ENCODE measurements at regions not wholly inside any gene's neighbourhood (a gene's known extent, or its start where the extent isn't known, plus 50 kb on each side); places are given as distances from the start of the nearest gene placed in this dataset.

DNA sequence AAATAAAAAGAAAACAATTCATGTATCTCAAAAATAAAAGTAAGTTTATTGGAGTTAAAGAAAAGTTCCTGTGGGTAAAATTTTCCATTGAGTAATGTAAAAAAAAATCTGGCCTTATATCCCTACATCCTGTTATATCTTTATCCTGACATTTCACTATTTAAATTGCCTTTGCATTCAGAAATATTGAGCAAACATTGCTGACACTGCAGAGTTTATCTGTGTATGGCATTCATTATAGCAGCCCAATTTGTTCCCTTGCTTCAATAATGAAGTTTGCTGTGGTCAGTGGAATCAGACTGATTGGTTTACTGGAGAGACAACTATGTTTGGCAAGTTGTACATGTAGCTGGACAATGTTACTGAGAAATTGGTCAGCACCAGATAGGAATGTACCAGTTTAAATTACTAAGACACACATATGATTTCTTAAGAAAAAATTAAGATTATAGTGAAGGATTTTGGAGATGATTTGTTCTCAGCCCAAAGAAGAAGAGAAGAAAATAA lies 271.7 kb downstream of the ANKRD7 start:
- Histone ChIP-seq H3K79me2 (replicated peaks; ENCODE audit: insufficient read depth, low read length) (no peaks in the 10 kb centered on the region), H3K9me2 (ENCODE audit: insufficient read depth, low read length) (no peaks in the 10 kb centered on the region), H3K27ac (ENCODE audit: low read length) (no peak overlapping the region), H3K9ac (ENCODE audit: low read length) (no peak overlapping the region), H3K9me3 (ENCODE audit: low read length) (no peaks in the 10 kb centered on the region), H3K36me3 (ENCODE audit: insufficient read depth, low read length) (no peaks in the 10 kb centered on the region), H4K20me1 (ENCODE audit: insufficient read depth) (no peaks in the 10 kb centered on the region), H2AFZ (ENCODE audit: low read depth, low read length) (no peak overlapping the region), H3K4me2 (ENCODE audit: low read length) (no peak overlapping the region), H3K27me3 (ENCODE audit: insufficient read depth, low read depth, low read length) (no peaks in the 10 kb centered on the region), H3F3A (ENCODE audit: insufficient read depth, low read length, poor library complexity, severe bottlenecking) (no peaks in the 10 kb centered on the region), H3K4me3 (ENCODE audit: low read length) (no peak overlapping the region)
- TF ChIP-seq, protein P1, sequence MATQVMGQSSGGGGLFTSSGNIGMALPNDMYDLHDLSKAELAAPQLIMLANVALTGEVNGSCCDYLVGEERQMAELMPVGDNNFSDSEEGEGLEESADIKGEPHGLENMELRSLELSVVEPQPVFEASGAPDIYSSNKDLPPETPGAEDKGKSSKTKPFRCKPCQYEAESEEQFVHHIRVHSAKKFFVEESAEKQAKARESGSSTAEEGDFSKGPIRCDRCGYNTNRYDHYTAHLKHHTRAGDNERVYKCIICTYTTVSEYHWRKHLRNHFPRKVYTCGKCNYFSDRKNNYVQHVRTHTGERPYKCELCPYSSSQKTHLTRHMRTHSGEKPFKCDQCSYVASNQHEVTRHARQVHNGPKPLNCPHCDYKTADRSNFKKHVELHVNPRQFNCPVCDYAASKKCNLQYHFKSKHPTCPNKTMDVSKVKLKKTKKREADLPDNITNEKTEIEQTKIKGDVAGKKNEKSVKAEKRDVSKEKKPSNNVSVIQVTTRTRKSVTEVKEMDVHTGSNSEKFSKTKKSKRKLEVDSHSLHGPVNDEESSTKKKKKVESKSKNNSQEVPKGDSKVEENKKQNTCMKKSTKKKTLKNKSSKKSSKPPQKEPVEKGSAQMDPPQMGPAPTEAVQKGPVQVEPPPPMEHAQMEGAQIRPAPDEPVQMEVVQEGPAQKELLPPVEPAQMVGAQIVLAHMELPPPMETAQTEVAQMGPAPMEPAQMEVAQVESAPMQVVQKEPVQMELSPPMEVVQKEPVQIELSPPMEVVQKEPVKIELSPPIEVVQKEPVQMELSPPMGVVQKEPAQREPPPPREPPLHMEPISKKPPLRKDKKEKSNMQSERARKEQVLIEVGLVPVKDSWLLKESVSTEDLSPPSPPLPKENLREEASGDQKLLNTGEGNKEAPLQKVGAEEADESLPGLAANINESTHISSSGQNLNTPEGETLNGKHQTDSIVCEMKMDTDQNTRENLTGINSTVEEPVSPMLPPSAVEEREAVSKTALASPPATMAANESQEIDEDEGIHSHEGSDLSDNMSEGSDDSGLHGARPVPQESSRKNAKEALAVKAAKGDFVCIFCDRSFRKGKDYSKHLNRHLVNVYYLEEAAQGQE (IDR thresholded peaks at IDR 0.05; ENCODE audit: borderline replicate concordance) = no peak
- TF ChIP-seq EZH2 (IDR thresholded peaks at IDR 0.05; ENCODE audit: borderline replicate concordance, insufficient read depth, low read length, poor library complexity, severe bottlenecking) = no peak
- TF ChIP-seq RAD21 (conservative IDR thresholded peaks at IDR 0.05) = no peak
- TF ChIP-seq TAF1 (IDR thresholded peaks at IDR 0.05; ENCODE audit: low read depth) = no peak
- no peak for TF ChIP-seq EP300 (conservative IDR thresholded peaks at IDR 0.05; ENCODE audit: poor library complexity, severe bottlenecking)
- TF ChIP-seq CTCF (IDR thresholded peaks at IDR 0.05; ENCODE audit: poor library complexity, severe bottlenecking) = no peak
- TF ChIP-seq SMC3 (conservative IDR thresholded peaks at IDR 0.05; ENCODE audit: poor library complexity) = no peak
- no peak for TF ChIP-seq POLR2AphosphoS5 (IDR thresholded peaks at IDR 0.05)
- TF ChIP-seq MXI1 (conservative IDR thresholded peaks at IDR 0.05; ENCODE audit: poor library complexity, severe bottlenecking) = no peak

DNA sequence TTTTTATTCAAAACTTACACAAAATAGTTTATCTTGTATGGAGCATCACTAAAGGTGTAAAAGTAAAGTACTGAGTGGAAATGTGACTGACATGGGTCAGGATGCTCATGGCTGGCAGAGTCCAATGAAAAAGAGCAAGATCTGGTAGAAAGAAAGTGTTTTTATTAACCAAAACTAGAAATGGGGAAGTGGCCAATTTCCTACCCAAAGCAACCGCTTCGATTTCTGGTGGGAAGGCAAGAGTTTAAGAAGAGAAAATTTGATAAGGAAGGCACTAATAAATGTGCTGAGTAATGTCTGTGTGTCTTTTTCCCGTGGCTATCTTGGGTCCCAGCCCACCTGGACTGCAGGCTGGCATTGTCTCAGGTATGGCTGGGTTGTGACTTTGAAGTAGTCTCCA lies 277.7 kb downstream of the ANKRD7 start:
- Histone ChIP-seq H3K9me3 (ENCODE audit: low read length) (no peaks in the 10 kb centered on the region), H3K36me3 (ENCODE audit: insufficient read depth, low read length) (no peaks in the 10 kb centered on the region), H2AFZ (ENCODE audit: low read depth, low read length) (no peak overlapping the region), H3K4me2 (ENCODE audit: low read length) (no peak overlapping the region), H3K9me2 (ENCODE audit: insufficient read depth, low read length) (no peaks in the 10 kb centered on the region), H3K27me3 (ENCODE audit: insufficient read depth, low read depth, low read length) (no peaks in the 10 kb centered on the region), H3F3A (ENCODE audit: insufficient read depth, low read length, poor library complexity, severe bottlenecking) (no peaks in the 10 kb centered on the region), H3K27ac (ENCODE audit: low read length) (no peak overlapping the region), H3K4me3 (ENCODE audit: low read length) (no peak overlapping the region), H3K79me2 (replicated peaks; ENCODE audit: insufficient read depth, low read length) (no peaks in the 10 kb centered on the region), H4K20me1 (ENCODE audit: insufficient read depth) (no peaks in the 10 kb centered on the region), H3K9ac (ENCODE audit: low read length) (no peak overlapping the region)
- TF ChIP-seq MXI1 (conservative IDR thresholded peaks at IDR 0.05; ENCODE audit: poor library complexity, severe bottlenecking) (no peak), EP300 (conservative IDR thresholded peaks at IDR 0.05; ENCODE audit: poor library complexity, severe bottlenecking) (no peak), CTCF (IDR thresholded peaks at IDR 0.05; ENCODE audit: poor library complexity, severe bottlenecking) (no peak), EZH2 (IDR thresholded peaks at IDR 0.05; ENCODE audit: borderline replicate concordance, insufficient read depth, low read length, poor library complexity, severe bottlenecking) (no peak), POLR2AphosphoS5 (IDR thresholded peaks at IDR 0.05) (no peak), SMC3 (conservative IDR thresholded peaks at IDR 0.05; ENCODE audit: poor library complexity) (no peak), RAD21 (conservative IDR thresholded peaks at IDR 0.05) (no peak), TAF1 (IDR thresholded peaks at IDR 0.05; ENCODE audit: low read depth) (no peak)
- TF ChIP-seq, protein P1 (IDR thresholded peaks at IDR 0.05; ENCODE audit: borderline replicate concordance) = no peak

All from neural cell (in vitro differentiated cells).